ENCODE measurements at regions not wholly inside any gene's neighbourhood (a gene's known extent, or its start where the extent isn't known, plus 50 kb on each side); places are given as distances from the start of the nearest gene placed in this dataset.

DNA sequence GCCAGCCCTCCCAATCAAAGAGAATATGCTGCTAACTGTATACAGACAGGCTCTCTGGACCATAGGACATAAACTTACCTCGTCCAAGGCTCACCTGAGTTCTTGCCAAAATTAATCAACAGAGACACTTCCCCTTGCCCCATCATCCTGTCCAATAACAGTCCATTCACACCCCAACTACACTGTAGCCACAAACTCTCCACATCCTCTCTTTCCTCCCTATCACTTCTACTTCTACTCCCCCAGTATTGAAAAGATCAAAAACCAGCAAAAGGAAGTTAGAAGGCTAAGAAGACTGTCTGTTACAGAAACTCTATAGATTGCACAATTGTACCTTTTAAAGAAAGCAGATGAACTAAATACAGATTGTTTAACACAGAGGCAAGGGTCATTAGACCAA lies 133.5 kb upstream of the STT3B start:
- Histone ChIP-seq H3K79me2 (ENCODE audit: insufficient read depth, low read length) (no peaks in the 10 kb centered on the region), H3K4me1 (ENCODE audit: control insufficient read depth in 1 of 2, insufficient read depth in 2 of 2, low read length in 2 of 2) (no peaks in the 10 kb centered on the region), H3K4me3 (replicated peaks in 1 of 2; ENCODE audit: low read depth in 1 of 2, low read length in 2 of 2) (no peak overlapping the region), H3K27me3 (ENCODE audit: insufficient read depth, low read length) (no peaks in the 10 kb centered on the region), H3K9ac (ENCODE audit: low read length) (no peak overlapping the region), H3K36me3 (ENCODE audit: control insufficient read depth in 1 of 2, insufficient read depth in 2 of 2, low read length in 2 of 2) (no peaks in the 10 kb centered on the region), H2AFZ (ENCODE audit: low read depth, low read length, poor library complexity, severe bottlenecking) (no peak overlapping the region), H4K20me1 (ENCODE audit: insufficient read depth) (no peaks in the 10 kb centered on the region), H3K27ac (ENCODE audit: low read depth, low read length) (no peak overlapping the region), H3K4me2 (ENCODE audit: low read length) (no peak overlapping the region), H3K9me2 (ENCODE audit: insufficient read depth) (no peaks in the 10 kb centered on the region), H3K9me3 (ENCODE audit: control insufficient read depth in 1 of 2, insufficient read depth in 1 of 2, low read depth in 1 of 2, low read length in 2 of 2) (no peaks in the 10 kb centered on the region)
- CTCF ChIA-PET: no interaction called here
- RAD21 ChIA-PET (ENCODE audit: low non-redundant PET in 1 of 2, low total read pairs in 2 of 2, uncharacterized antibody in 2 of 2, unreplicated experiment in 2 of 2): no interaction called here
- no TSS peak for BruUV-seq (replicated peaks)
- no peak for DNase-seq (ENCODE audit: low read depth, low spot score)
- POLR2A ChIA-PET: no interaction called here
- intact Hi-C loops (cut with micrococcal nuclease): no loop called here
- ATAC-seq: no peak
- TF ChIP-seq ZNF274 (IDR thresholded peaks at IDR 0.05; ENCODE audit: low read depth, low read length) (no peak), SIN3A (IDR thresholded peaks at IDR 0.05; ENCODE audit: low read depth) (no peak), FOSL1 (IDR thresholded peaks at IDR 0.05; ENCODE audit: low read depth) (no peak), JUND (IDR thresholded peaks at IDR 0.05) (no peak), EZH2 (IDR thresholded peaks at IDR 0.05) (no peak), ELF1 (IDR thresholded peaks at IDR 0.05; ENCODE audit: borderline replicate concordance, low read depth) (no peak), RAD21 (IDR thresholded peaks at IDR 0.05; ENCODE audit: low read depth) (no peak), EGR1 (IDR thresholded peaks at IDR 0.05; ENCODE audit: low read depth) (no peak), CBX3 (IDR thresholded peaks at IDR 0.05; ENCODE audit: low read depth) (no peak), POLR2A (IDR thresholded peaks at IDR 0.05; ENCODE audit: borderline replicate concordance, extremely low read depth, insufficient read depth, insufficient read length) (no peak), SRF (IDR thresholded peaks at IDR 0.05; ENCODE audit: low read depth) (no peak)
- TF ChIP-seq, protein P1, sequence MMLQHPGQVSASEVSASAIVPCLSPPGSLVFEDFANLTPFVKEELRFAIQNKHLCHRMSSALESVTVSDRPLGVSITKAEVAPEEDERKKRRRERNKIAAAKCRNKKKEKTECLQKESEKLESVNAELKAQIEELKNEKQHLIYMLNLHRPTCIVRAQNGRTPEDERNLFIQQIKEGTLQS (IDR thresholded peaks at IDR 0.05): no peak
- TF ChIP-seq, protein P2, sequence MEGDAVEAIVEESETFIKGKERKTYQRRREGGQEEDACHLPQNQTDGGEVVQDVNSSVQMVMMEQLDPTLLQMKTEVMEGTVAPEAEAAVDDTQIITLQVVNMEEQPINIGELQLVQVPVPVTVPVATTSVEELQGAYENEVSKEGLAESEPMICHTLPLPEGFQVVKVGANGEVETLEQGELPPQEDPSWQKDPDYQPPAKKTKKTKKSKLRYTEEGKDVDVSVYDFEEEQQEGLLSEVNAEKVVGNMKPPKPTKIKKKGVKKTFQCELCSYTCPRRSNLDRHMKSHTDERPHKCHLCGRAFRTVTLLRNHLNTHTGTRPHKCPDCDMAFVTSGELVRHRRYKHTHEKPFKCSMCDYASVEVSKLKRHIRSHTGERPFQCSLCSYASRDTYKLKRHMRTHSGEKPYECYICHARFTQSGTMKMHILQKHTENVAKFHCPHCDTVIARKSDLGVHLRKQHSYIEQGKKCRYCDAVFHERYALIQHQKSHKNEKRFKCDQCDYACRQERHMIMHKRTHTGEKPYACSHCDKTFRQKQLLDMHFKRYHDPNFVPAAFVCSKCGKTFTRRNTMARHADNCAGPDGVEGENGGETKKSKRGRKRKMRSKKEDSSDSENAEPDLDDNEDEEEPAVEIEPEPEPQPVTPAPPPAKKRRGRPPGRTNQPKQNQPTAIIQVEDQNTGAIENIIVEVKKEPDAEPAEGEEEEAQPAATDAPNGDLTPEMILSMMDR (IDR thresholded peaks at IDR 0.05 in 2 of 3, conservative IDR thresholded peaks at IDR 0.05 in 1 of 3; ENCODE audit: borderline replicate concordance in 1 of 3, insufficient read depth in 1 of 3, low read depth in 2 of 3, low read length in 2 of 3): no peak

Measured in HCT116 (cell line).